ENCODE measurements at regions not wholly inside any gene's neighbourhood (a gene's known extent, or its start where the extent isn't known, plus 50 kb on each side); places are given as distances from the start of the nearest gene placed in this dataset.
"Not testable (repeated sequence)": the region's sequence is repeated elsewhere in the genome, so short reads cannot be mapped to it uniquely, and the experiment has no call there.

GRCh38 chrX:44061968-44062614, 88.9 kb upstream of the NDP start:
- no peak for DNase-seq (ENCODE audit: low read depth)
- TF ChIP-seq CTCF (IDR thresholded peaks at IDR 0.05; ENCODE audit: low read length, missing control alignments), result no peak
- H3K4me3 ChIP-seq (replicated peaks; ENCODE audit: low read depth, low read length), result no peak overlapping the region

GRCh38 chrX:44060221-44060620, 87.0 kb upstream of the NDP start:
- DNase-seq (ENCODE audit: low read depth), result no peak
- no peak overlapping the region for H3K4me3 ChIP-seq (replicated peaks; ENCODE audit: low read depth, low read length)
- TF ChIP-seq CTCF (IDR thresholded peaks at IDR 0.05; ENCODE audit: low read length, missing control alignments), result no peak

GRCh38 chrX:44058339-44058738, 85.1 kb upstream of the NDP start:
- no peak for DNase-seq (ENCODE audit: low read depth)
- no peak for TF ChIP-seq CTCF (IDR thresholded peaks at IDR 0.05; ENCODE audit: low read length, missing control alignments)
- no peak overlapping the region for H3K4me3 ChIP-seq (replicated peaks; ENCODE audit: low read depth, low read length)

GRCh38 chrX:44055638-44056037, 82.4 kb upstream of the NDP start:
- H3K4me3 ChIP-seq (replicated peaks; ENCODE audit: low read depth, low read length), result no peak overlapping the region
- no peak for TF ChIP-seq CTCF (IDR thresholded peaks at IDR 0.05; ENCODE audit: low read length, missing control alignments)

GRCh38 chrX:44054863-44055601, 81.8 kb upstream of the NDP start:
- H3K4me3 ChIP-seq (replicated peaks; ENCODE audit: low read depth, low read length), result no peak overlapping the region
- no peak for DNase-seq (ENCODE audit: low read depth)
- TF ChIP-seq CTCF (IDR thresholded peaks at IDR 0.05; ENCODE audit: low read length, missing control alignments), result no peak

More at GRCh38 chrX:44055638-44056037, 82.4 kb upstream of the NDP start:
- DNase-seq (ENCODE audit: low read depth), result no peak

- DNase-seq (ENCODE audit: low read depth); H3K4me3 ChIP-seq (replicated peaks; ENCODE audit: low read depth, low read length): not testable (repeated sequence)
These were observed 71.9 kb upstream of the NDP start for GRCh38 chrX:44045106-44045505.

GRCh38 chrX:44043496-44043895, 70.3 kb upstream of the NDP start:
- TF ChIP-seq CTCF (IDR thresholded peaks at IDR 0.05; ENCODE audit: low read length, missing control alignments), result no peak
- H3K4me3 ChIP-seq (replicated peaks; ENCODE audit: low read depth, low read length), result no peak overlapping the region
- no peak for DNase-seq (ENCODE audit: low read depth)
